ENCODE measurements at regions not wholly inside any gene's neighbourhood (a gene's known extent, or its start where the extent isn't known, plus 50 kb on each side); places are given as distances from the start of the nearest gene placed in this dataset.
A peak's percentile ranks its signal among the peaks of the same experiment; 100 is the strongest.
"Not testable (repeated sequence)": the region's sequence is repeated elsewhere in the genome, so short reads cannot be mapped to it uniquely, and the experiment has no call there.

DNA sequence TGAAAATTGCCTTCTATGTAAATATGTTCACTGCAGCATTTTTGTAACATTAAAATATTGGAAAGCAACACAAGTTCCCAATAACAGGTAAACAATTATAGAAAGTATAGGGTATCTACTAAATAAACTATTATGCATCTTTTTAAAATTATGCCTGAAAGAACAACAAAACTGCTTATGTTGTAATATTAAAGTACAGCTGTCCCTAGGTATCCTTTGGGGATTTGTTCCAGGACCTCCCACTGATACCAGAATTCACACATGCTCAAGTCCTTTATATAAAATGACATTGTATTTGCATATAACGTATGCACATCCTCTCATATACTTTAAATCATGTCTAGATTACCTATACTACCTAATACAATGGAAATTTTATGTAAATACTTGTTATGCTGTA lies 121.8 kb upstream of the TNFSF4 start:
- Mint-ChIP-seq H3K36me3 (ENCODE audit: insufficient read depth) (no peaks in the 10 kb centered on the region), H3K4me3 (ENCODE audit: low read depth) (no peak overlapping the region), H3K9me3 (ENCODE audit: low read depth) (no peaks in the 10 kb centered on the region), H3K27me3 (no peaks in the 10 kb centered on the region), H3K27ac (no peak overlapping the region), H3K4me1 (ENCODE audit: low read depth) (no peaks in the 10 kb centered on the region)
- no peak for DNase-seq (ENCODE audit: low spot score, unreplicated experiment)
- TF ChIP-seq, protein P1, sequence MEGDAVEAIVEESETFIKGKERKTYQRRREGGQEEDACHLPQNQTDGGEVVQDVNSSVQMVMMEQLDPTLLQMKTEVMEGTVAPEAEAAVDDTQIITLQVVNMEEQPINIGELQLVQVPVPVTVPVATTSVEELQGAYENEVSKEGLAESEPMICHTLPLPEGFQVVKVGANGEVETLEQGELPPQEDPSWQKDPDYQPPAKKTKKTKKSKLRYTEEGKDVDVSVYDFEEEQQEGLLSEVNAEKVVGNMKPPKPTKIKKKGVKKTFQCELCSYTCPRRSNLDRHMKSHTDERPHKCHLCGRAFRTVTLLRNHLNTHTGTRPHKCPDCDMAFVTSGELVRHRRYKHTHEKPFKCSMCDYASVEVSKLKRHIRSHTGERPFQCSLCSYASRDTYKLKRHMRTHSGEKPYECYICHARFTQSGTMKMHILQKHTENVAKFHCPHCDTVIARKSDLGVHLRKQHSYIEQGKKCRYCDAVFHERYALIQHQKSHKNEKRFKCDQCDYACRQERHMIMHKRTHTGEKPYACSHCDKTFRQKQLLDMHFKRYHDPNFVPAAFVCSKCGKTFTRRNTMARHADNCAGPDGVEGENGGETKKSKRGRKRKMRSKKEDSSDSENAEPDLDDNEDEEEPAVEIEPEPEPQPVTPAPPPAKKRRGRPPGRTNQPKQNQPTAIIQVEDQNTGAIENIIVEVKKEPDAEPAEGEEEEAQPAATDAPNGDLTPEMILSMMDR (IDR thresholded peaks at IDR 0.05; ENCODE audit: unreplicated experiment): no peak

DNA sequence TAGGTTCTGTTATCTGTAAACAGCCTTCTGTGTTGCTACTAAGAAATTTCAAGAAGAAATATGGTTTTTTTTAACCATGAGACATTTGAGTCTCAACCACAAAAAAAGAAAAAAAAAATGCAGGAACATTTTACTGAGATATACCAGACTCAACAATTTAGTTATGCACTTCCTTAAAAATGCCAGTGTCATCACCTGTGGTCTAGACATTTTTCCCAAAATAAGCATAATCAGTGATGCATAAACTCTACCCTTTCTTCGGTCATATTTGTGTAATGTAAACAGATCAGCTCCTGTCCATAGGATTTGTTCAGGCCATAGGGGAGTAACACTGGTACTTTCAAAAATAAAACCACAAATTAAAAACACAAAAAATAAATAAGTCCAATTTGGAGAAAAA lies 122.6 kb upstream of the TNFSF4 start:
- TF ChIP-seq, protein P1 (IDR thresholded peaks at IDR 0.05; ENCODE audit: unreplicated experiment): no peak
- Mint-ChIP-seq H3K27me3 (no peaks in the 10 kb centered on the region), H3K9me3 (ENCODE audit: low read depth) (no peaks in the 10 kb centered on the region), H3K4me1 (ENCODE audit: low read depth) (no peaks in the 10 kb centered on the region), H3K27ac (no peak overlapping the region), H3K4me3 (ENCODE audit: low read depth) (no peak overlapping the region), H3K36me3 (ENCODE audit: insufficient read depth) (no peaks in the 10 kb centered on the region)
- DNase-seq (ENCODE audit: low spot score, unreplicated experiment): no peak

DNA sequence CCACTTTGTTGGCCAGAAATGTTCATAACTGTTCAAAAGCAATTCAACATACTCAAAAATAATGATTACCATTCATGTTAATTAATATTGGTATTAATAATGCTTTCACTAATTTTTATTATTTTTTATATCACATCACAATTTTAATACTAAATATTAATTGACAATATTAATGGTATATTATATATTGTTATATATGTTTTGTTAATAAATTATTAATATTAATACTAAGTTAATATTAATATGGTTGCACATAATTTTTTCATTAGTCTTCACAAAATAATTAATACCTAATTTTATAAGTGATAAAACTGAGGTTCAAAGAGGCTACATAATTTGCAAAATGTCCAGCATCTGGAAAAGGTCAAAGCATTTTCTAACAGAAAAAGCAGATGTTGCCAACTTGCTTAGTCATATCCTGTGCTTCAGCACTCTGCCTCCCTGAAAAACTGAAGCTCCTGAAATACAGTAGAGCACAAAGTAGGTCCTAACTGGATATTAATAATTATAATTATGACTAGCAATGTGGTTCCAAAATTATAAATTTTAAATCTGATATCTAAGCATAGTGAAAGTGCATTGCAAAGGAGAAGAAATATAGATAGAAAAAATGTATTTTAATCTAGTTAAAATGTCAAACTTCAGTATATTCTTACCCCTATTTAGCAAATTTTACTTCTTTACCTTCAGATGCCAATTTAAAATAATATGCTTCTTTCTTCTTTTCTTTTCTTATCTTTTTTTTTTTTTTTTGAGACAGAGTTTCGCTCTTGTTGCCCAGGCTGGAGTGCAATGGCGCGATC lies 123.2 kb upstream of the TNFSF4 start:
- no peak for DNase-seq (ENCODE audit: low spot score, unreplicated experiment)
- TF ChIP-seq, protein P1 (IDR thresholded peaks at IDR 0.05; ENCODE audit: unreplicated experiment): no peak
- H3K27ac Mint-ChIP-seq: no peak overlapping the region
- H3K4me3 Mint-ChIP-seq (ENCODE audit: low read depth): no peak overlapping the region
- H3K27me3 Mint-ChIP-seq: no peaks in the 10 kb centered on the region
- no peaks in the 10 kb centered on the region for H3K36me3 Mint-ChIP-seq (ENCODE audit: insufficient read depth)
- no peaks in the 10 kb centered on the region for H3K9me3 Mint-ChIP-seq (ENCODE audit: low read depth)
- H3K4me1 Mint-ChIP-seq (ENCODE audit: low read depth): peaks cover 2% of the 10 kb centered on the region

DNA sequence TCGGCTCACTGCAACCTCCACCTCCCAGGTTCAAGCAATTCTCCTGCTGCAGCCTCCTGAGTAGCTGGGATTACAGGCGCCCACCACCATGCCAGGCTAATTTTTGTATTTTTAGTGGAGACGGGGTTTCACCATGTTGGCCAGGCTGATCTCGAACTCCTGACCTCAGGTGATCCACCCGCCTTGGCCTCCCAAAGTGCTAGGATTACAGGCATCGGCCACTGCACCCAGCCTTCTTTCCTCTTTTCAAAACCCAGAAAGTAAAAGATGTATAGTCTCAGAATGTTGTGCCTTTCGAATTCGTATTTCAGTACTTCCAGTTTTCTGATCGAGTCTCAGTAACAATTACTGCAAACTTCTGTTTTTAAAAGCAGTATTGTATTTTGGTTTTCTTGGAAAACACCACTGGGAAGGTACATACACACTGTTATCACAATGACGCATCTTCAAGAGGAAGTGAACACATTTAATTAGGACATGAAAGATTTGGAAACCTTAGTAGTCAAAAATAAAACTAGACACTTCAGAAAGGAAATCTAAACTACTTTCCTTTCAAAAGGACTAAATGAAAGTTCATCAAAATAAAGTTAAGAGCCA lies 123.9 kb upstream of the TNFSF4 start:
- H3K36me3 Mint-ChIP-seq (ENCODE audit: insufficient read depth); DNase-seq (ENCODE audit: low spot score, unreplicated experiment); H3K27ac Mint-ChIP-seq; H3K4me1 Mint-ChIP-seq (ENCODE audit: low read depth); H3K27me3 Mint-ChIP-seq; H3K9me3 Mint-ChIP-seq (ENCODE audit: low read depth); H3K4me3 Mint-ChIP-seq (ENCODE audit: low read depth): not testable (repeated sequence)

DNA sequence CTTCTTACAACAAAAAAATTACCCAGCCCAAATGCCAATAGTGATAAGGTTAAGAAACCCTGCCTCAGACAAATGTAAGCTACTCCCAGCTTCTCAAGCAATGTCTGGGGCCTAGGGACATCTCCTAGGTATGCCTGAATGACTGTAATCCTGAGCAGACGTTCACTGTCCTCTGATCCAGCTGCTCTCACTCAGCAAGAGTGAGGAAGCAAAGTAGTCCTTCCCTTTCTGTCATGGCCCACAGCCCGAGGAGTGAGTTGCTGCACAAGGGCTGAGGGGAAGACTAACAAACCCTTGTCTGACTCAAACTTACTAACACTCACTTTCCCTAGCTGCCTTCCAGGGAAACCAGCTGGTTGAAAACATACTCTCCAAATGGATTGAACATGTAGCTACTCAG lies 124.9 kb upstream of the TNFSF4 start:
- H3K4me3 Mint-ChIP-seq (ENCODE audit: low read depth): no peak overlapping the region
- peaks cover 2% of the 10 kb centered on the region for H3K4me1 Mint-ChIP-seq (ENCODE audit: low read depth)
- no peaks in the 10 kb centered on the region for H3K27me3 Mint-ChIP-seq
- H3K27ac Mint-ChIP-seq: peak overlapping the region; percentile 76
- no peaks in the 10 kb centered on the region for H3K36me3 Mint-ChIP-seq (ENCODE audit: insufficient read depth)
- TF ChIP-seq, protein P1 (IDR thresholded peaks at IDR 0.05; ENCODE audit: unreplicated experiment): no peak
- no peaks in the 10 kb centered on the region for H3K9me3 Mint-ChIP-seq (ENCODE audit: low read depth)
- DNase-seq (ENCODE audit: low spot score, unreplicated experiment): no peak

DNA sequence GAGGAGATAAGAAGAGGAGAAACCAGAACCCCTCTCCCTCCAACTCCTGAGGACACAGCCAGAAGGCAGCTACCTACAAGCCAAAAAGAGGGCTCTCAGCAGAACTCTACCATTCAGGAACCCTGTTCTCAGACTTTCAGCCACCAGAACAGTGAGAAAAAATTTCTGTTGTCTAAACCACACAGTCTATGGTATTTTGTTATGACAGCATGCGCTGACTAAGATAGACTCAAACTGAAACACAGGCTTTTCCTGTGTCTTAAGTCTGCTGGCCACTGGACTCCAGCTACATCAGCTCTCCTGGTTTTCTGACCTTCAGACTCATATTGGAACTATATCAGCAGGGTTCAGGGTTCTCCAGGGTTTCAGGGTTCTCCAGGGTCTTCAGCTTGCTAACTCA lies 126.5 kb upstream of the TNFSF4 start:
- Mint-ChIP-seq H3K4me3 (ENCODE audit: low read depth) (no peak overlapping the region), H3K4me1 (ENCODE audit: low read depth) (peaks cover 2% of the 10 kb centered on the region), H3K27me3 (no peaks in the 10 kb centered on the region), H3K36me3 (ENCODE audit: insufficient read depth) (no peaks in the 10 kb centered on the region), H3K27ac (no peak overlapping the region), H3K9me3 (ENCODE audit: low read depth) (no peaks in the 10 kb centered on the region)
- DNase-seq (ENCODE audit: low spot score, unreplicated experiment): no peak
- TF ChIP-seq, protein P1 (IDR thresholded peaks at IDR 0.05; ENCODE audit: unreplicated experiment): no peak

Data from progenitor cell of endocrine pancreas (in vitro differentiated cells).